Astrocyte (in vitro differentiated cells and primary cell): ENCODE measurements at regions not wholly inside any gene's neighbourhood (a gene's known extent, or its start where the extent isn't known, plus 50 kb on each side); places are given as distances from the start of the nearest gene placed in this dataset.

Source experiments
- CTCF ChIP-seq: IDR thresholded peaks from 2 replicates; pipeline ENCODE4 v1.5.1; 2011; ENCODE audit warnings: low read depth, mild to moderate bottlenecking, inconsistent platforms, low read length, moderate library complexity; ENCODE audit not compliant: insufficient read depth
- EZH2 ChIP-seq: IDR thresholded peaks from 2 replicates; pipeline ENCODE4 v1.6.1; 2012; ENCODE audit warnings: mild to moderate bottlenecking, low read length, inconsistent platforms; ENCODE audit not compliant: insufficient read depth

DNA sequence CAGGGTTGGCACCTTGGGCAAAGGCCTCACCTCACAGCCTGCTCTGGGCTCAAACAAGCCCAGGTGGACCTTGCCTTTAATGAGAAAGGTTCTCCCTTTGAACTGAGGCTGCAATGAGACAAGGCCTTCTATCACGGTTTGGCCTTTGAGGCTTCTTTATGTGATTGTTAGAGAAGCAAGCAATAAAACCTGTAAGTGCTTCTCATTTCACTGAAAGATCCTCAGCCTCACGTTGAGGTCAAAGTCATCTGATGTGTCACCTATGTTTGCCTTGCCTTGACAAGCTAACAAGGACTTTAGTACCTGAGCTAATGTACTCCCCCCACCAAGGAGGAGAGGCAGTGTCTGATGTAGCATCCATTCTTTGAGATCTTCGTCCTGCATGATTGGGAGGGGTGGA is 155.9 kb upstream of the RBM19 start:
- TF ChIP-seq EZH2 (no peak), CTCF (no peak)
